ENCODE measurements at regions not wholly inside any gene's neighbourhood (a gene's known extent, or its start where the extent isn't known, plus 50 kb on each side); places are given as distances from the start of the nearest gene placed in this dataset.

DNA sequence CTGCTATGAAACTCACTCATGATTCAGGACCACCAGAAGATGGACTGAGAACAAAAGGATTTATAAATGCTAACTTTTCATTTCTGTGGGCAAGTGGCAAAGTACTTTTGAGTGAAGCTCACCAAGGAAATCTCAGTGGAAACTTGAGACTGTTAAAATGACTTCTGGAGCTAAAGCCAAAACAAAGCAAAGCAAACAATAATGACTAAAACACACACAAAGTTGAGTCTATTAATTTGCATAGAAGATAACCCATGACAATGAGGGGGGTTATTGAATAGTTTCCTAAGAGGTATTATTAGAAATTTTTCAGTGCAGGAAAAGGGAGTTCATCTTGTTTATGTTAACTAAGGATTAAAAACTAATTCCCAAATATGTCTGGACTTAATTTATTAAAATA, 612.8 kb upstream of the FAM174A start:
- TF ChIP-seq CTCF (conservative IDR thresholded peaks at IDR 0.05) (no peak), ZFX (IDR thresholded peaks at IDR 0.05) (no peak)

All from C4-2B (cell line).